Activated T-cell treated with anti-CD3 and anti-CD28 coated beads for 4 hours (primary cell): ENCODE measurements at regions not wholly inside any gene's neighbourhood (a gene's known extent, or its start where the extent isn't known, plus 50 kb on each side); places are given as distances from the start of the nearest gene placed in this dataset.

ENCODE experiments used
- DNase-seq: peaks from one replicate; pipeline ENCODE4 v3.0.0-alpha.2; 2020

GRCh38 chr2:18422432-18423165, 137.9 kb downstream of the RDH14 start:
- DNase-seq: no peak

DNA sequence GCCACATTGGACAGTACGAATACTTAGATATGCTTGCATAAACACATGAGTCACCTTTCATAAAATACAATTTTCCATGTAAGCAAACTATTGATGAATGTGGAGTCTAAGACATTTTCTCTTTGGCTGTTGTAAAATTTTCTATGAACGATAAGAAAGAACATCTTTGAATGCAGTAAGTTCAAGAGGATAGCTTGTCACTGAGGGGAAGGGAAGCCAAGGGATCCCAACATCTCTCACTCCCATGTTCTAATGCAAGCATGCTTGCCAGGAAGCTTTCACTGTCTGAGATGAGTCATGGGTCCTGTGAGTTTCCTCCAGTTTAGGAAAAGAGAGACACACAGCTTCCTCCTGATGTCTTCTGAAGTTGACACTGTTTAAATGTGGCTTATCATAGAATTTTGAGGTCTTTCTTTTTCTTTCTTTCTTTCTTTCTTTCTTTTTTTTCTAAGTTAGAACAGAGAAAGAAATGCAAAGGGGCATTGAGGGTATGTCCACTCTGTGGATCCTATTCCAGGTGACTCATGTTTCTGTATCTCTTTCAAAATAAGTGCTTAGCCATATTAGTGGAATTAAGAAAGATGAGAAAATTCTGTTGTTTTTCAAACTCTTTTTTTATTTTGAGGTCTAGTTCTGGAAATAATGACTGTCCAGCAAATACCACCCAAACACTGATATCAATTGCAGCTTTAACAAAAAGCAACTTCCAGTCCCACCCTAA, 146.6 kb downstream of the RDH14 start:
- DNase-seq: no peak

- DNase-seq: no peak
Observed at GRCh38 chr2:18412980-18413675, 147.3 kb downstream of the RDH14 start.

DNA sequence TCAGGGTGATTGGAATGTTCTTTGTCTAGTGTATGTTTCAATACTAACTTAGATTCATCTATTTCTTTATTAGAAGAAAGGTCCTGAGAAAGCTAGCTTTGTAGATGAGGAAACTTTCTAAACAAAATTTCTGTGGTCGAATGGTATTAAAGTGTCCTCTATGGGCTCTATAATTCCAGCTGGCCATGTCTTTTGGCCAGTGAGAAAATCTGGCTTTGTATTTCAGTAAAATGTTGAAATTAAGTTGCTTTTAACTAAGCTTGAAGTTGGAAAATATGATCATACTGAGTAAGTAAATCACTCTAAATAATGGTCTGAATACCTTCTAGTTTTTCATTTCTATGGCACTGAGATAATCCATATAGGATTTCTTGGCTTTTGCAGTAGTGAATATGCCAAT, 148.8 kb downstream of the RDH14 start:
- DNase-seq: no peak

DNA sequence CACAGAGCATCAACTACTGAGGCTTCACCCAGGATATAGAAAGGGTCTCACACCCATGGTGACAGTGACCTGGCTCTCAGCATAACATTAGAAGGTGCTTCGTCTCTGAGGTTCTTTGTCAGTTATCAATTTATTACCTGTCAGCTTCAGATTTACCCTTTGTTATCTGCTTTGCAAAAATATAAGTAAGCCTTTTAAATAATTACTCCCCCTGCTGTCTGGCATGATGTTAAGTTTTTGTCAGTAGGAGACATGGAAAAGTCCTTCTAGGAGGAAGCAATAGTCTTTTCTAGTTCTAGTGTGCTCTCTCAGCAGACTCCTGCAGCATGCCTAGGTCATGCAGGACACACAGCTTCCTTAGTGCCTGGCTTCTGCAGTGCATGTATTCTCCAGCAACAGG, 149.9 kb downstream of the RDH14 start:
- no peak for DNase-seq

- DNase-seq: no peak
Observed at GRCh38 chr2:18408638-18409037, 151.8 kb downstream of the RDH14 start.

DNA sequence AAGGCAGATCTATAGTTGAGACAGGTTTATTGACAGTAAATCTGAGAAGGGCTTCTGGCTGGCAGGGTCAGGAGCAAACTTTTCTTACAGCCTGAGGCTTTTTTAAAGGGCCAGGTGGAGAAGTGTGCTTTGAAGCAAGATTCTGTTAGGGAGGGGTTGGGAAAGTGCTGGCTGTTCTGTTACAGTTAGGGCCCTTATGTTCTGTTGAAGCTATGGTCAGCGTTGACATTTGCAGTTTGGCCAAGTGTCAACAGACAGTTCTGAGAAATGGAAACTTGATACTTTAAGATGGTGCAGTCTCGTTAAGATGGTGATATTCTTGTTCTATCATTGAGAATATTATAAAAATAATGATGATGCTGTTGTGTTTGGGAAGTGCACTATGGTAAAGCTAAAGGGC, 154.2 kb downstream of the RDH14 start:
- DNase-seq: no peak

DNA sequence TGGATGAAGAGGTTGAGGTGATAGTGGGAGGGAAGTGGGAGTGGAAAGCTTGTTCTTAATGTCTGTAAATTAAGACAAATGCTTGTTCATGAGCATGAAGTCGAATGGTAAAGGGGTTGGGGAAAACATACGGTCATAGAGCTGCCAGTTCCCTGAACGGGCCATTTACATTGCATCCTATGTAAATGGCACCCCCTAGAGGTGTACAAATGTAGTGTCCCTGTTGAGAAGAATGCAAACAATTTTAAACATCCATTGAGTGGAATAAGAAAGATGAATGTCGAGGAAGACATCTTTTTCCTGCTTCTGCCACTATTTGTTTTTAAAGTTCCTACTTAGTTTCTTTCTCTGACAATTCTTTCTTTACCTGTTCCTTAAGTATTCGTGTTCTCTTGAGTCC, 155.7 kb downstream of the RDH14 start:
- DNase-seq: no peak

GRCh38 chr2:18403921-18404522, 156.4 kb downstream of the RDH14 start:
- no peak for DNase-seq

GRCh38 chr2:18402831-18403230, 157.6 kb downstream of the RDH14 start:
- DNase-seq: no peak

DNA sequence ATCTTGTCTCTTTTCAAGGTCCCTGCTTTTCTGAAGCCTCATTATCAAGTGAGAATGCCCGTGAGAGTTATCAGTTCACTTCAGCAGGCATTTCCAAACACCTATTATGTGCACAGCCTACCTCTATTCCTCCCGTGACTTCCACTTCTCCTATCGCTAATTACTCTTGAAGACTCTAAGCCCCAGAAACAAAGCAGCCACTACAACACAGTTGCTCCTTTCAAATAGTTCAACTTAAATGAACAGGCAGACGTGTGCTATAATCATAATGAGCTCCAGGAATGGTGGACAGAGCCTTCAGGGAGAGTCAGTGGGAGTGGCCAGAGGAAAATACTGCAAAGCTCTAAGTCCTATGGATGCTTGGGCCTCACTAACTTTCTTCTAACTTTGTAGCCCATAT, 159.0 kb downstream of the RDH14 start:
- DNase-seq: no peak

DNA sequence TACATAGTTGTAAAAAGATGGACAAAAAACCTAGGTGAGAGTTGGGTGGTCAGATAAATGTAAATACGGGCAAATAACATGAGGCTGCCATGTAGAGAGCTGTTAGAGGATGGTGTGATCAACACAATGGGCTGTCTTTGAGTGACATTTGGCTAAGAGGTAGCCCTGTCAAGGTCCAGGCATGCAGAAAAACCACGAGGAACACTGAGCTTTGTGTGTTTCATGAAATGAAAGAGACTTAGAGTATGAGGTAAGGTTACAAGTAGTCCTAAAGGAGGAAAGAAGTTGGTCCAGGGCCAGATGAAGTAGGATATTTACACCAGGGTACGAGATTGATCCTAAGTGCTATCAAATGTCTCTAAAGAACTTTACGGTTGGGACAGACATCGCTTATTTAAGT, 160.9 kb downstream of the RDH14 start:
- no peak for DNase-seq

DNA sequence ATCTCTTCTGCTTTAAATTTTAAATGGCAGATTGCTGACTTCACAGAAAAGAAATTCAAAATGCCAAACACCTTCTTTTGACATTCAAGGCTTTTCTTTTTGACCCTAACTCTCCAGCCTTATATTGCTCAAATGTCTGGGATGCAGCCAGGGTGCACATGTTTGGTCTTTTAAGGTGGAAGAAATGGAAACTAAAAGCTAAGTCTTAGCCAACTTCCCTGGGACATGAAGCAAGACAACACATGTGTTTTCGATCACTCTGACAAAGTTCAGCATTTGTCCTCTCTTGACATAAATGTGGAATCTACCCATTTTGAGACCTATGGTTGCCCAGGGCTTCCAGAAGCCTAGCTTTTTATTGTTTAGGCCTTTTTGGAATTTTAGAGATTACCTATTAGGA, 161.6 kb downstream of the RDH14 start:
- DNase-seq: no peak

GRCh38 chr2:18396329-18397010, 164.0 kb downstream of the RDH14 start:
- DNase-seq: no peak

- no peak for DNase-seq
Observed at GRCh38 chr2:18395555-18395954, 164.9 kb downstream of the RDH14 start.

DNA sequence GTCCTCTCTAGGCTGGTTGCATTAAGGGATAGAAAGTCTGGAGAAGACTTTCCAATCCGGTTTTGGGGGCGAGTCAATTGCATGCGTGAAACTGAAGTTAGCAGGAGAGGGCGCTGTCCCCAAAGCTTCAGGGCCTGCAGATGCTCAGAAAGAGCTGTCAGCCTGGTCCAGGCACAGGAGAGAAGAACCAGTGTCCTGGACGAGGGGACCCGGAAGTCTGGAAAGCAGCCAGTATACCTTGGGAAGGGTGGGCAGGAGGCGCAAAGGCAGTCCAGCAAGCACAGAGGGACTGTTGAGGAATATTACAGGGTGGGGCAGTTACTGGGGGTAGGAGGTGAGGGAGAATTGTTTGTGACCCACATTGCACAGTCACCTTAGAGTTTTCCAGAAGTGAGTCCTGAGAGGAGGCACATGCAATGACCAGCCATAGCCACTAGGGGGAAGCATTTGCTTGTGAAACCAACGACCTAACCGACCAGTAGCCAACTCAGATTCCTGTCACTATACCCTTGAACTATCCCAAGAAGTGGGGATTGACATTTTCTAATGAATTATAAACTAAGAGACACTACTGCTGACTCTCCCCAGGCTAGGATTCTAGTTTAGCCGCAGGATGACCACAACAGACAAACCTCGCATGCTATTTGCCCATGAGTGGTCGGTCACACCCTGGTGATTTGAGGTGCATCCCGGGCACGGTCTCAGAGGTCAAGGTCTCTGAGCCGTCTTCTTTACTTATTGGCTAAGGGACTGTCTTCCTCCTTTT, 172.8 kb downstream of the RDH14 start:
- DNase-seq: peak; percentile 38

- no peak for DNase-seq
Observed at GRCh38 chr2:18384242-18384641, 176.2 kb downstream of the RDH14 start.

DNA sequence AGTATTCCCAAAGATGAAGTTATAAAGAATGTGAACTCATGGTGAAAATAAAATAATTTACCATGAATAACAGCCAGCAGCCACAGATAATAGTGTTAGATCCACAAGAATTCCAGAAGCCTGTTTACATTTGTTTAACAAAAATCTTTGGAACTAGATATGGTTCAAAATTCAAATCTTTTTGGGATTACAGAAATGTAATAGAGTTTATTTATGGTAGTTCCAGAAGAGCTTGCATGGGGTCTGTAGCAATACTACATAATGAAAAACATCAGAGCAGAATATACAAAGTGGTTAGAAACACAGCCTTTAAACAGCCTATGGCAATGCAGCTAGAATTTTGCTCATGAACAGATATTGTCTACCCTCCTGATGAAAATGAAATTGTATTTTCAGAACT, 179.1 kb downstream of the RDH14 start:
- DNase-seq: no peak

DNA sequence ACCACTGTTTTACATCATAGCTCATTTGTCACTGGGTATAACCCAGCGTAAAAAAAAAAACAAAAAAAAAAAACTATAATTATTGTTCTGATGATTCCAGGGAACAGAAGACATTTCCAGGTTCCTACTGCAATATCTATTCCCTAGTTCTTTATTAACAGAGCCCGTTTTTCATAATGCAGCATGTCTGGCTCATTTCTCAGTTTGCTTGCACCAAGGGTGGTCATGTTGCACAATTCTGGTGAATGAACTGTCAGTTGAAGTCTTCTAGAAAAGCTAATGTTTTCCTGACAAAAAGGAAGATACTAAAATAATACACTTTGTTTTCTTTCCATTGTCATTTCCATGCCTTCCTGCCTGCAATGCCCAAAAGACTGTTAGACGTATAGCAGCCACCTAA, 180.1 kb downstream of the RDH14 start:
- DNase-seq: no peak

DNA sequence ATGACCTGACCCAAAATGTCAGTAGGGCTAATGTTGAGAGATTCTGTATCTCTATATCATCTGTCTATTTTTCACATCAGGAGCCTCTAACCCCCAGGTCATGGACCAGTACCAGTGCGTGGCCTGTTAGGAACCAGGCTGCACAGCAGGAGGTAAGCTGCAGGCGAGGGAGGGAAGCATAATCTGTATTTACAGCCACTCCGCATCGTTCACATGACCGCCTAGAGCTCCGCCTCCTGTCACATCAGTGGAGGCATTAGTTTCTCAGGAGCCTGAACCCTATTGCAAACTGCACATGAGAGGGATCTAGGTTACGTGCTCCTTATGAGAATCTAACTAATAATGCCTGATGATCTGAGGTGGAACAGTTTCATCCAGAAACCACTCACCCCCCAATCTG, 180.6 kb downstream of the RDH14 start:
- no peak for DNase-seq

DNA sequence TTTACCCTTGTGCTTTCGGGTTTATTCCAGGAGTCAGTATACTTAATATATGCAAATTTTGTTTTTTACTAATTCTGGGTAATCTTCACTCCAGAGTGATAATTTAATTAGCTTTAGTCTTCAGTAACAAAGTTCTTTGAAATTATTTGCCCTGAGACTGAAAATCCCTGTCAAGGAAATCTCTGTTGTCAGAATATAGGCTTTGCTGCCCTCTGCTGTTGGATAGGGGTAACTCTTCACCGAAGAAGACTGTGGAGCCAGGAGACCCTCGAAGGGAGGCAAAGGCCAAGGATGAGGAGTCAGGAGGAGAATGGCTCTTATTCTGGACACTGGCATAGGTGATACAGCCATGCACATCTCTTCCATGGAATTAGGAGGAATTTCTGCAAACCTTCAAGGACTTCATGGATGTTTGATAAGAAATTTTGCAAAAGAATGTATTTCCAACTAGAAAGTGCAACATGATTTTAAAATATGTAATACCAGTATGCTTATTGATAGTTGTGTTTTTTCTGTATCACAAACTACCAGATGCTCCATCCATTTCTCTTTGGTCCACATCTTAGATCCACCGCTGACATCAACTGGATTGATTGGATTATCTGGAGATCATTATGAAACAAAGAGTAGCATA, 182.3 kb downstream of the RDH14 start:
- no peak for DNase-seq

- no peak for DNase-seq
Observed at GRCh38 chr2:18376936-18377335, 183.5 kb downstream of the RDH14 start.
